ENCODE measurements at regions not wholly inside any gene's neighbourhood (a gene's known extent, or its start where the extent isn't known, plus 50 kb on each side); places are given as distances from the start of the nearest gene placed in this dataset.
A peak's percentile ranks its signal among the peaks of the same experiment; 100 is the strongest.

DNA sequence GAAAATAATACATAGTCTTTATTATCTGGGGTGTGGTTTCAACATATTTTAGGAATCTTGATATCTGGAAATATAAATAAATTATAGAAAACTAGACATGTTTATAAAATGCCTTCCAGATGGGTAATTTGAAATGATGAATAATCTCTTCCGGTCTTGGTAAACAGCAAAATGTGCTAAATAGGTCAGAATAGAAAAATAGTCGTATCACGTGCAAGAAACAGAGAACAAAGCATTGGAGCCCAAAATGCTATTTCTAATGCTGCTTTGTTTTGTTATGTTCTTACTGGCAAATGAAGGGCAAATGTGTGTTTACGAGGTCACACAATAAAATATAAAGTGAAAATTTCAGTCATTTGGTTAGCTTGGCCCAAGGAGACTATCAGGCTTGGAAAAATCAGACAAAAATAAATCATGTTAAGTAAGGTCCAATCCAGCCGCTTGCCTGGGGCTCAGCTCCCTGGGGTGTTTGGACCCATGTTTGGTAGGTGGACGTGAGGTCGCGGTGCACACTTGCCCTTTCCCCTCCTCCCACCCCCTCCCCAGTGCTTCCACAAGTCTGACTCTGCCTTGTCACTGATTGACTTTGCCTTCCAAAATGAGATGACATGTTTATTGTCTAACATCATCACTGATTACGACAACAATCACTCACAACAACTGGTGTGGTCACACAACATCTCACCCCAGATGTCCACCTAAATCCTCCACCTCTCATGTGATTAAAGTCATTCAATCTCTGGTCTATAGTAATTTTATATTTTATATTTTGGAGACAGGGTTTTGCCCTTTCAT lies 56.0 kb downstream of the RIN2 start:
- Histone ChIP-seq H4K20me1 (ENCODE audit: control insufficient read depth, extremely low read depth, insufficient read depth, low read length) (no peaks in the 10 kb centered on the region), H3K4me1 (ENCODE audit: control insufficient read depth, extremely low read depth, insufficient read depth, low read length) (peaks cover 22% of the 10 kb centered on the region), H3K79me2 (ENCODE audit: control insufficient read depth, insufficient read depth, low read length) (no peaks in the 10 kb centered on the region), H3K27ac (ENCODE audit: insufficient read depth, low read length) (peak overlapping the region; percentile 90), H3K9ac (ENCODE audit: insufficient read depth, low read length) (no peak overlapping the region), H3K4me2 (ENCODE audit: extremely low read depth, insufficient read depth, low read length) (peak overlapping the region; percentile 16), H2AFZ (ENCODE audit: low read length) (no peak overlapping the region), H3K36me3 (ENCODE audit: control insufficient read depth, insufficient read depth, low read length) (peaks cover 3% of the 10 kb centered on the region), H3K9me3 (ENCODE audit: control insufficient read depth, insufficient read depth, low read depth, low read length) (no peaks in the 10 kb centered on the region), H3K27me3 (ENCODE audit: control insufficient read depth, insufficient read depth, low read length) (no peaks in the 10 kb centered on the region), H3K4me3 (replicated peaks in 1 of 4; ENCODE audit: control extremely low read depth in 1 of 4, insufficient read depth in 1 of 4, low read depth in 3 of 4, low read length in 4 of 4) (no peak overlapping the region)
- TF ChIP-seq EZH2 (IDR thresholded peaks at IDR 0.05; ENCODE audit: low read length, missing control alignments) = no peak
- TF ChIP-seq, protein P1, sequence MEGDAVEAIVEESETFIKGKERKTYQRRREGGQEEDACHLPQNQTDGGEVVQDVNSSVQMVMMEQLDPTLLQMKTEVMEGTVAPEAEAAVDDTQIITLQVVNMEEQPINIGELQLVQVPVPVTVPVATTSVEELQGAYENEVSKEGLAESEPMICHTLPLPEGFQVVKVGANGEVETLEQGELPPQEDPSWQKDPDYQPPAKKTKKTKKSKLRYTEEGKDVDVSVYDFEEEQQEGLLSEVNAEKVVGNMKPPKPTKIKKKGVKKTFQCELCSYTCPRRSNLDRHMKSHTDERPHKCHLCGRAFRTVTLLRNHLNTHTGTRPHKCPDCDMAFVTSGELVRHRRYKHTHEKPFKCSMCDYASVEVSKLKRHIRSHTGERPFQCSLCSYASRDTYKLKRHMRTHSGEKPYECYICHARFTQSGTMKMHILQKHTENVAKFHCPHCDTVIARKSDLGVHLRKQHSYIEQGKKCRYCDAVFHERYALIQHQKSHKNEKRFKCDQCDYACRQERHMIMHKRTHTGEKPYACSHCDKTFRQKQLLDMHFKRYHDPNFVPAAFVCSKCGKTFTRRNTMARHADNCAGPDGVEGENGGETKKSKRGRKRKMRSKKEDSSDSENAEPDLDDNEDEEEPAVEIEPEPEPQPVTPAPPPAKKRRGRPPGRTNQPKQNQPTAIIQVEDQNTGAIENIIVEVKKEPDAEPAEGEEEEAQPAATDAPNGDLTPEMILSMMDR (conservative IDR thresholded peaks at IDR 0.05 in 1 of 2, IDR thresholded peaks at IDR 0.05 in 1 of 2; ENCODE audit: low read depth in 1 of 2, low read length in 2 of 2) = no peak
- peak; percentile 29 to 40 for DNase-seq (ENCODE audit: low read depth in 2 of 2)

DNA sequence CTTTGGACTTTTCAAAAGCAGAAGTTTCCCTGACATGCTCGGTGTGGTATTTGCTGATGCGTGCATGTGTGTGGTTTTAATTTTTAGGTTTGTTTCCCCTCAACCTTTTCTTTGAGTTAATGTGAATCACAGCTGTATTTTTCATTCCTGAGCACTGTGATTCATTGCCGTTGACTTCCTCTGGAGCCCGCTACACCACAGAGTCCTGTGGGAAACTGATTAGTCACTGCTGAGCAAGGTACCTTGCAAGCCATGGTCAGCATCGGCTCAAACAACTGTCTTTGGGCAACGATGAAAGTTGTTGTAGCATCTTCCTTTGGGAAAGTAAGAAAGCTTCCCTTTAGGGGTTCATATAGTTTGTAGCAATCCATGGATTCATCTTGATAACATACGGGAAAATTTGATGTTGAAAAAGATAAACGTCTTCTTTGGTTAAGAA lies 57.5 kb downstream of the RIN2 start:
- Histone ChIP-seq H3K27me3 (ENCODE audit: control insufficient read depth, insufficient read depth, low read length) (no peaks in the 10 kb centered on the region), H3K9me3 (ENCODE audit: control insufficient read depth, insufficient read depth, low read depth, low read length) (no peaks in the 10 kb centered on the region), H3K36me3 (ENCODE audit: control insufficient read depth, insufficient read depth, low read length) (no peaks in the 10 kb centered on the region), H3K4me3 (replicated peaks in 1 of 4; ENCODE audit: control extremely low read depth in 1 of 4, insufficient read depth in 1 of 4, low read depth in 3 of 4, low read length in 4 of 4) (peak overlapping the region in 1 of 4 experiments; percentile 7), H2AFZ (ENCODE audit: low read length) (no peak overlapping the region), H3K9ac (ENCODE audit: insufficient read depth, low read length) (peak overlapping the region; percentile 32), H3K79me2 (ENCODE audit: control insufficient read depth, insufficient read depth, low read length) (no peaks in the 10 kb centered on the region), H3K4me2 (ENCODE audit: extremely low read depth, insufficient read depth, low read length) (peak overlapping the region; percentile 76), H3K27ac (ENCODE audit: insufficient read depth, low read length) (peak overlapping the region; percentile 90), H3K4me1 (ENCODE audit: control insufficient read depth, extremely low read depth, insufficient read depth, low read length) (peaks cover 22% of the 10 kb centered on the region), H4K20me1 (ENCODE audit: control insufficient read depth, extremely low read depth, insufficient read depth, low read length) (no peaks in the 10 kb centered on the region)
- DNase-seq (ENCODE audit: low read depth in 2 of 2) = peak; percentile 91 to 99
- no peak for TF ChIP-seq EZH2 (IDR thresholded peaks at IDR 0.05; ENCODE audit: low read length, missing control alignments)
- TF ChIP-seq, protein P1 (conservative IDR thresholded peaks at IDR 0.05 in 1 of 2, IDR thresholded peaks at IDR 0.05 in 1 of 2; ENCODE audit: low read depth in 1 of 2, low read length in 2 of 2) = no peak

DNA sequence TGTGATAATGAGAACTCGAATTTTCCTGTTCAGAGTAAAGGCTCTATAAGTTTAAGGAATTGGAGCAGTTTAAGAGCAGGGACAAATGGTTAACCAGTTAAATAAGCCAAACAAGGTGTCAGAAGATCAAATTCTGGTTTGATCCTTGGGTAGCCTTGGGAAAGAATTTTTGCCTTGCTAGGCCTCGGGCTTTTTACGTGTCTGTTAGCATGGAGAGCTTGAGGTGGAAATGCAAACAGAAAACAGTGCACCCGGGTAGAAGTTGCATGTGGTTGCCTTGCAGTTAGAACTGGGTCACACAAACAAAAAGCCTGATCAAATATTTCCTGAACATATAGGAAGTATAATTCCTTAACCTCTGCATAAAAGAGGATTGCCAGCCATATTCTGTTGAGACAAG lies 58.3 kb downstream of the RIN2 start:
- Histone ChIP-seq H4K20me1 (ENCODE audit: control insufficient read depth, extremely low read depth, insufficient read depth, low read length) (no peaks in the 10 kb centered on the region), H3K9me3 (ENCODE audit: control insufficient read depth, insufficient read depth, low read depth, low read length) (no peaks in the 10 kb centered on the region), H3K27ac (ENCODE audit: insufficient read depth, low read length) (peak overlapping the region; percentile 90), H3K4me1 (ENCODE audit: control insufficient read depth, extremely low read depth, insufficient read depth, low read length) (peaks cover 22% of the 10 kb centered on the region), H3K79me2 (ENCODE audit: control insufficient read depth, insufficient read depth, low read length) (no peaks in the 10 kb centered on the region), H3K36me3 (ENCODE audit: control insufficient read depth, insufficient read depth, low read length) (no peaks in the 10 kb centered on the region), H3K9ac (ENCODE audit: insufficient read depth, low read length) (no peak overlapping the region), H3K4me2 (ENCODE audit: extremely low read depth, insufficient read depth, low read length) (no peak overlapping the region), H3K27me3 (ENCODE audit: control insufficient read depth, insufficient read depth, low read length) (no peaks in the 10 kb centered on the region), H3K4me3 (replicated peaks in 1 of 4; ENCODE audit: control extremely low read depth in 1 of 4, insufficient read depth in 1 of 4, low read depth in 3 of 4, low read length in 4 of 4) (no peak overlapping the region), H2AFZ (ENCODE audit: low read length) (no peak overlapping the region)
- peak in 1 of 2 donors; percentile 19 for DNase-seq (ENCODE audit: low read depth in 2 of 2)
- TF ChIP-seq EZH2 (IDR thresholded peaks at IDR 0.05; ENCODE audit: low read length, missing control alignments) = no peak
- TF ChIP-seq, protein P1 (conservative IDR thresholded peaks at IDR 0.05 in 1 of 2, IDR thresholded peaks at IDR 0.05 in 1 of 2; ENCODE audit: low read depth in 1 of 2, low read length in 2 of 2) = no peak
